GM12891 (cell line): ENCODE measurements at regions not wholly inside any gene's neighbourhood (a gene's known extent, or its start where the extent isn't known, plus 50 kb on each side); places are given as distances from the start of the nearest gene placed in this dataset.

Experiments used
- POLR2A ChIP-seq: IDR thresholded peaks from 2 replicates; pipeline ENCODE4 v1.6.1; 2011; ENCODE audit warnings: low read depth, low read length, control low read depth
- POLR2AphosphoS5 ChIP-seq: IDR thresholded peaks from 2 replicates; pipeline ENCODE4 v1.6.1; 2011; ENCODE audit warnings: low read depth, low read length, control low read depth
- POU2F2 ChIP-seq: IDR thresholded peaks from 2 replicates; pipeline ENCODE4 v1.6.1; 2011; ENCODE audit warnings: low read depth, mild to moderate bottlenecking, control low read depth, low read length, moderate library complexity
- SPI1 ChIP-seq: IDR thresholded peaks from 2 replicates; pipeline ENCODE4 v1.6.1; 2011; ENCODE audit warnings: low read depth, low read length, control low read depth
- TAF1 ChIP-seq: IDR thresholded peaks from 2 replicates; pipeline ENCODE4 v1.6.1; 2011; ENCODE audit warnings: low read depth, low read length, control low read depth

DNA sequence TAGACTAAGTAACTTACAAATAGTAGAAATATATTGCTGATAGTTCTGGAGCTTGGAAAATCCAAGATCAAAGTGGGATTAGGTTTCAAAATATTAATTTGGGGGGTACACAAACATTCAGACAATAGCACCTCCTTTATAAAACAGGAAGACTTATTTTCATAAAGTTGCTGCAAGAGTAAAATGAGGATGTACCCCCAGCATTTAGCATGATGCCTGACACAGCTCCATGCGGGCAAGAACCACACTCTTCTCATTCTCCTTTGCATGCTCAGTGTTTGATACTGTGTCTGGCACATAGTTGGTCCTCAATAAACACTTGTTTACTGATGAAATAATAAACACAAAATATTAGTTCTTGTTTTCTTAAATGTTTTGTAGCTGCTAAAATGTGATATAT, 332.9 kb downstream of the TFAP2A start:
- no peak for TF ChIP-seq TAF1
- TF ChIP-seq POLR2A: no peak
- no peak for TF ChIP-seq POLR2AphosphoS5
- no peak for TF ChIP-seq SPI1
- TF ChIP-seq POU2F2: no peak
